Sigmoid colon (tissue), 4 donors: ENCODE measurements at regions not wholly inside any gene's neighbourhood (a gene's known extent, or its start where the extent isn't known, plus 50 kb on each side); places are given as distances from the start of the nearest gene placed in this dataset.

Source experiments
- CTCF ChIP-seq, 4 experiments: fragments of 450-650 bp in 3 of 4; fragments of 200-600 bp in 1 of 4; IDR thresholded peaks; one replicate each; pipeline ENCODE4 v1.5.1; 2016 to 2019; ENCODE audit warnings: antibody characterized with exemption in 4 of 4, mild to moderate bottlenecking in 3 of 4, moderate library complexity in 2 of 4
- EP300 ChIP-seq, 4 donors: sonication (generic); formaldehyde crosslinking; IDR thresholded peaks; one replicate each; pipeline ENCODE4 v1.6.1; 2017; ENCODE audit warnings: antibody characterized with exemption in 4 of 4

DNA sequence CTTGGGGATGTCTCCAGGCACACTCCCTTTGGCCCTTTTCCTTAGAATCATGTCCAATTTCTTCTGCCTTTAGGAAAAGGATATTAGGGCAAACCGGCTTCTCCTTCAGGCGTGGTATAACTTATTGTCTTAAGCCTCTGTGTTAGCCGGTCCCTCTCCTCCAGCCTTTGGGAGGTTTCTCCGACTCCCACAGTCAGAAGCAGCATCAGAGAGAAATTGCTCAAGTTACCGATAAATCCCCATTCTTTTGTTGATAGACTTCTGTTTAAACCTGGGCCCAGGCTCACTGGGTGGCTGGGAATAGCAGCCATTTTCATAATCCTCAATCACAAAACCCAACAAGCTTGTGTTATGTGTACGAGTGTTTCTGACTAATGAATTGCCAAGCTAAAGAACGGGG lies 85.4 kb upstream of the KAZN start:
- no peak for TF ChIP-seq CTCF (IDR thresholded peaks at IDR 0.05)
- TF ChIP-seq EP300 (IDR thresholded peaks at IDR 0.05): no peak
